Skin epidermis (tissue), 12 donors: ENCODE measurements at regions not wholly inside any gene's neighbourhood (a gene's known extent, or its start where the extent isn't known, plus 50 kb on each side); places are given as distances from the start of the nearest gene placed in this dataset.
"Not testable (repeated sequence)": the region's sequence is repeated elsewhere in the genome, so short reads cannot be mapped to it uniquely, and the experiment has no call there.

Source experiments
- H3K27ac ChIP-seq, 21 experiments: fragments of 200-600 bp; sonication (generic) in 11 of 21; one replicate each; pipeline ENCODE4 v1.5.0; 2020; ENCODE audit warnings: mild to moderate bottlenecking in 3 of 21, inconsistent platforms in 2 of 21, moderate library complexity in 2 of 21
- H3K4me3 ChIP-seq, 7 experiments: fragments of 200-600 bp; sonication (generic) in 2 of 7; one replicate each; pipeline ENCODE4 v1.5.0; 2020; ENCODE audit warnings: inconsistent platforms in 2 of 7, mild to moderate bottlenecking in 2 of 7, moderate library complexity in 1 of 7

GRCh38 chr6:141482796-141483597, 649.7 kb upstream of the GJE1 start:
- Histone ChIP-seq H3K4me3 (peak overlapping the region in 3 of 7 experiments; percentile 3 to 26 (median 14)), H3K27ac (peak overlapping the region in 16 of 21 experiments; percentile 1 to 81 (median 65))

- H3K4me3 ChIP-seq = no peak overlapping the region
Observed at GRCh38 chr6:141475259-141475658, 657.5 kb upstream of the GJE1 start.

GRCh38 chr6:141472162-141472928, 660.4 kb upstream of the GJE1 start:
- Histone ChIP-seq H3K27ac (no peak overlapping the region), H3K4me3 (no peak overlapping the region)

More at GRCh38 chr6:141475259-141475658, 657.5 kb upstream of the GJE1 start:
- H3K27ac ChIP-seq = no peak overlapping the region

GRCh38 chr6:141470810-141471209, 661.9 kb upstream of the GJE1 start:
- Histone ChIP-seq H3K4me3 (no peak overlapping the region), H3K27ac (no peak overlapping the region)

GRCh38 chr6:141467881-141468280, 664.8 kb upstream of the GJE1 start:
- H3K4me3 ChIP-seq = no peak overlapping the region
- peak overlapping the region in 1 of 21 experiments; percentile 66 for H3K27ac ChIP-seq

GRCh38 chr6:141467041-141467440, 665.7 kb upstream of the GJE1 start:
- H3K27ac ChIP-seq = peak overlapping the region in 1 of 21 experiments; percentile 66
- no peak overlapping the region for H3K4me3 ChIP-seq

GRCh38 chr6:141464896-141465295, 667.8 kb upstream of the GJE1 start:
- no peak overlapping the region for H3K27ac ChIP-seq
- no peak overlapping the region for H3K4me3 ChIP-seq

GRCh38 chr6:141464490-141464889, 668.2 kb upstream of the GJE1 start:
- no peak overlapping the region for H3K27ac ChIP-seq

GRCh38 chr6:141463237-141463977, 669.3 kb upstream of the GJE1 start:
- H3K4me3 ChIP-seq = no peak overlapping the region
- peak overlapping the region in 7 of 21 experiments; percentile 1 to 48 (median 17) for H3K27ac ChIP-seq

More at GRCh38 chr6:141464490-141464889, 668.2 kb upstream of the GJE1 start:
- no peak overlapping the region for H3K4me3 ChIP-seq

GRCh38 chr6:141460743-141461484, 671.8 kb upstream of the GJE1 start:
- no peak overlapping the region for H3K27ac ChIP-seq
- H3K4me3 ChIP-seq = no peak overlapping the region

- not testable (repeated sequence) for H3K4me3 ChIP-seq, H3K27ac ChIP-seq
Observed at GRCh38 chr6:141460245-141460644, 672.5 kb upstream of the GJE1 start.

- not testable (repeated sequence) for H3K4me3 ChIP-seq, H3K27ac ChIP-seq
Observed at GRCh38 chr6:141457984-141458383, 674.7 kb upstream of the GJE1 start.

- Histone ChIP-seq H3K4me3 (no peak overlapping the region), H3K27ac (peak overlapping the region in 1 of 21 experiments; percentile 28)
Observed at GRCh38 chr6:141452354-141452686, 680.4 kb upstream of the GJE1 start.

GRCh38 chr6:141451511-141452353, 681.0 kb upstream of the GJE1 start:
- Histone ChIP-seq H3K4me3 (no peak overlapping the region), H3K27ac (peak overlapping the region in 2 of 21 experiments; percentile 12 to 14)

- Histone ChIP-seq H3K27ac (peak overlapping the region in 1 of 21 experiments; percentile 12), H3K4me3 (no peak overlapping the region)
Observed at GRCh38 chr6:141451181-141451510, 681.6 kb upstream of the GJE1 start.

- Histone ChIP-seq H3K27ac (no peak overlapping the region), H3K4me3 (no peak overlapping the region)
Observed at GRCh38 chr6:141445928-141446628, 686.6 kb upstream of the GJE1 start.

GRCh38 chr6:141443668-141444289, 688.9 kb upstream of the GJE1 start:
- Histone ChIP-seq H3K27ac (no peak overlapping the region), H3K4me3 (no peak overlapping the region)

- Histone ChIP-seq H3K27ac (no peak overlapping the region), H3K4me3 (no peak overlapping the region)
Observed at GRCh38 chr6:141443032-141443431, 689.7 kb upstream of the GJE1 start.
